GM21515 (cell line): ENCODE measurements at regions not wholly inside any gene's neighbourhood (a gene's known extent, or its start where the extent isn't known, plus 50 kb on each side); places are given as distances from the start of the nearest gene placed in this dataset.
"Not testable (repeated sequence)": the region's sequence is repeated elsewhere in the genome, so short reads cannot be mapped to it uniquely, and the experiment has no call there.

ENCODE experiments used
- ATAC-seq: cut with Tn5 transposase; IDR thresholded peaks from one replicate; pipeline ENCODE4 v1.9.1; 2021; ENCODE audit not compliant: unreplicated experiment

- no peak for ATAC-seq
These were observed 287.3 kb upstream of the FOXF1 start for GRCh38 chr16:86222965-86223551.

- ATAC-seq = no peak
These were observed 286.2 kb upstream of the FOXF1 start for GRCh38 chr16:86224126-86224525.

GRCh38 chr16:86224629-86225028 is 285.7 kb upstream of the FOXF1 start:
- ATAC-seq = no peak

- no peak for ATAC-seq
These were observed 284.4 kb upstream of the FOXF1 start for GRCh38 chr16:86225905-86226371.

- ATAC-seq = no peak
These were observed 283.3 kb upstream of the FOXF1 start for GRCh38 chr16:86227041-86227440.

GRCh38 chr16:86227801-86228200 is 282.5 kb upstream of the FOXF1 start:
- ATAC-seq = no peak

- ATAC-seq = no peak
These were observed 281.6 kb upstream of the FOXF1 start for GRCh38 chr16:86228713-86229112.

GRCh38 chr16:86229283-86229682 is 281.0 kb upstream of the FOXF1 start:
- ATAC-seq = no peak

GRCh38 chr16:86229866-86230656 is 280.3 kb upstream of the FOXF1 start:
- ATAC-seq = no peak

- no peak for ATAC-seq
These were observed 278.9 kb upstream of the FOXF1 start for GRCh38 chr16:86231321-86231995.

GRCh38 chr16:86231996-86232350 is 278.4 kb upstream of the FOXF1 start:
- no peak for ATAC-seq

GRCh38 chr16:86232496-86232895 is 277.8 kb upstream of the FOXF1 start:
- no peak for ATAC-seq

GRCh38 chr16:86233506-86233905 is 276.8 kb upstream of the FOXF1 start:
- ATAC-seq = not testable (repeated sequence)

- ATAC-seq = no peak
These were observed 270.9 kb upstream of the FOXF1 start for GRCh38 chr16:86239381-86239780.

- no peak for ATAC-seq
These were observed 269.5 kb upstream of the FOXF1 start for GRCh38 chr16:86240716-86241363.

GRCh38 chr16:86241681-86242080 is 268.6 kb upstream of the FOXF1 start:
- no peak for ATAC-seq

GRCh38 chr16:86242244-86243122 is 267.8 kb upstream of the FOXF1 start:
- no peak for ATAC-seq

GRCh38 chr16:86243123-86243473 is 267.2 kb upstream of the FOXF1 start:
- ATAC-seq = no peak

- no peak for ATAC-seq
These were observed 266.7 kb upstream of the FOXF1 start for GRCh38 chr16:86243571-86244154.

- ATAC-seq = no peak
These were observed 266.2 kb upstream of the FOXF1 start for GRCh38 chr16:86244158-86244557.
